LNCAP (cell line): ENCODE measurements at regions not wholly inside any gene's neighbourhood (a gene's known extent, or its start where the extent isn't known, plus 50 kb on each side); places are given as distances from the start of the nearest gene placed in this dataset.

Source experiments
- CTCF ChIP-seq: fragments of 450-650 bp; IDR thresholded peaks from 2 replicates; pipeline ENCODE4 v1.5.1; 2017; ENCODE audit warnings: mild to moderate bottlenecking

- TF ChIP-seq CTCF, result no peak
Observed at GRCh38 chr4:164614999-164615398, 138.9 kb upstream of the SMIM31 start.

- no peak for TF ChIP-seq CTCF
Observed at GRCh38 chr4:164615964-164616363, 138.0 kb upstream of the SMIM31 start.

GRCh38 chr4:164616961-164617360 lies 137.0 kb upstream of the SMIM31 start:
- no peak for TF ChIP-seq CTCF

GRCh38 chr4:164617426-164617825 lies 136.5 kb upstream of the SMIM31 start:
- TF ChIP-seq CTCF, result no peak

- TF ChIP-seq CTCF, result no peak
Observed at GRCh38 chr4:164617911-164618310, 136.0 kb upstream of the SMIM31 start.

GRCh38 chr4:164621886-164622521 lies 131.9 kb upstream of the SMIM31 start:
- no peak for TF ChIP-seq CTCF

GRCh38 chr4:164623099-164623498 lies 130.8 kb upstream of the SMIM31 start:
- TF ChIP-seq CTCF, result no peak

- TF ChIP-seq CTCF, result no peak
Observed at GRCh38 chr4:164639001-164639400, 114.9 kb upstream of the SMIM31 start.
